GM21526 (cell line): ENCODE measurements at regions not wholly inside any gene's neighbourhood (a gene's known extent, or its start where the extent isn't known, plus 50 kb on each side); places are given as distances from the start of the nearest gene placed in this dataset.
"Not testable (repeated sequence)": the region's sequence is repeated elsewhere in the genome, so short reads cannot be mapped to it uniquely, and the experiment has no call there.

Source experiments
- ATAC-seq: cut with Tn5 transposase; IDR thresholded peaks from one replicate; pipeline ENCODE4 v1.9.1; 2021; ENCODE audit warnings: moderate library complexity; ENCODE audit not compliant: unreplicated experiment, low FRiP score

DNA sequence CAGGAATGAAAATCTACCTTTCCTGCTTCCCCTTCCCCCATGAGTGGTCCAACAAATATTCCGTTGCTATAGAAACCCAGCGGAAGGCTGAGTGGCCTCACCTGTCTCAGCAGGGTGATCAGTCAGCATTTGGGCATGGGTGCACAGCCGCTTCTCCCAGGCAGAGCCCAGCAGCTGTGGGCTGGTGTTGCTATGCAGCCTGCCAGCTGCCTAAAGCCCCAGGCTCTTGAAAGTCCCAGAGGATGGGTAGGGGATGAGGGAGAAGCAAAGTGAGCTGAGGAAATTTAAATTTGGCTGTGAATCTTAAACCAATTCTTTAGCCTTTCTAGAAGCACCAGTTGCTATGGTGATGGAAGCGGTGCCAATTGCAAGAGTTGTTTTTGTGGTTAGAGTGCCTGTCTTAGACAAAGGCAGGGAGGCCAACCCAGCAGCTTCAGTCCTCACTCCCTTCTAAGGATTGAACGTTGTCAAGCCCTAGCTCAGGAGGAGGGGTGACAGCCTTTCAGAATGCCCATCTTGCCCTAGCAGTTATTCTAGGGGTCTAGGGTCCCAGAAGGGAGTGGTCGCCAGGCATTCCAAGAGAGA is 151.5 kb upstream of the PITX1 start:
- ATAC-seq: no peak

DNA sequence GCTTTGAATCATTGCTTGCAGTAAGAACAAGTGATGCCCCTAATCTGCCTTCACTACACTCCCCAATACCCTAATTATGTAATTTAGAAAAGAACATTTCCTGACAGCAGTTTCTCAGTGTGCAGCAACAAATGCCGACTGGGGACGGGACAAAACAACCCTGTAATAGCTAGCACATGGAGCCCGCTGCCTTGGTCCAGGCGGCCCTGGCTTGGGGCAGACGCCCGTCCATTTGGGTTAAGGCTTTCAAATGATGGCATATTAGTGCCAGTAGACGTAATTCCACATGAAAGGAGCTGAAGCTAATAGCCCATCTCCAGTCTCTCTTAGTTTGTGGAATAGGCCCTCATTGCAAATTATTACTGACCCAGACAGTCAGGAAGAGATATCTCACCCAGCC is 150.6 kb upstream of the PITX1 start:
- ATAC-seq: no peak

DNA sequence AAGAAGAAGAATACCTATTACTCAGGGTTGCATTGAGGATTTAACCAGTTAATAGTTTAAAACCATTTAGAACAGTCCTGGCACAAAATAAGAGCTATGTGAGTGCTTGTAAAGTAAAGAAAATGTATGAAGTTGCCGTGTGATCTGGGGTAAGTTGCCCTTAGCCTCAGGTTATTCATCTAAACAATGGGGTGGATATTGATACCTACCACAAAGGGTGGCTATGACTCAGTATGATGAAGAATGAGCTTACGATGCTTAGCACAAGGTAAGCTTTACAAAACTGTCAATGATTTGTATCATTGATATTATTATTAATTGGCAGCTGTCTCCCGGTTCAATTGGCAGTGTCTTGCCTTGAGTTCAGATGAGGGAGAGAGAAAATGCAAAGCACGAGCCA is 149.4 kb upstream of the PITX1 start:
- no peak for ATAC-seq

DNA sequence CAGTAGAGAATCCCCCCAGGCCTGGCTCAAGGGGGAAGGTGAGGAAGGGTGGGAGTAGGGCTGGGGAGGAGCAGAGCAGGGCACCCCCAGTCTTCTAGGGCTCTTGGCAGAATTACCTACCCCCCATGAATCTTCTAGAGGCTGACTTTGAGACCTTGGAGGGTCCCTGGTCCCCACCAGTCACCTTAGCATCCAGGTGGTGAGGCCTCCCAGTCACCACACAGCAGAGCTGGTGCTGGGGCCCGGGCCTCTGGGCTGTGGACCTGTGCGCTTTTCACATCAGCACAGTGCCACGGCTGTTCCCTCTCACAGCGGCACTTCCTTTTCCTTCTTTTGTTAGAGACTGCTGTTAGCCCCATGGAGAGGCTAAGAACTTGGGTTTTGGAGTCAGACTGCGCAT is 148.6 kb upstream of the PITX1 start:
- no peak for ATAC-seq

DNA sequence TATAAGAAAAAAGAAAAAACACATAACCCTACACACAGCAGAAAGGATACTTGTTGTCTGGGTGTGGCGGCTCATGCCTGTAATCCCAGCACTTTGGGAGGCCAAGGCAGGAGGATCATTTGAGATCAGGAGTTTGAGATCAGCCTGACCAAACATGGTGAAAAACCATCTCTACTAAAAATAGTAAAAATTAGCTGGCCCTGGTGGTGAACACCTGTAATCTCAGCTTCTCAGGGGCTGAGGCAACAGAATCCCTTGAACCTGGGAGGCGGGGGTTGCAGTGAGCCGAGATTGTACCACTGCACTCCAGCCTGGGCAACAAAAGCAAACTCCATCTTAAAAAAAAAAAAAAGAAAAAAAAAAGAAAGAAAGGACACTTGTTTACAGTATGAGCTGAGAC is 147.6 kb upstream of the PITX1 start:
- ATAC-seq: no peak

DNA sequence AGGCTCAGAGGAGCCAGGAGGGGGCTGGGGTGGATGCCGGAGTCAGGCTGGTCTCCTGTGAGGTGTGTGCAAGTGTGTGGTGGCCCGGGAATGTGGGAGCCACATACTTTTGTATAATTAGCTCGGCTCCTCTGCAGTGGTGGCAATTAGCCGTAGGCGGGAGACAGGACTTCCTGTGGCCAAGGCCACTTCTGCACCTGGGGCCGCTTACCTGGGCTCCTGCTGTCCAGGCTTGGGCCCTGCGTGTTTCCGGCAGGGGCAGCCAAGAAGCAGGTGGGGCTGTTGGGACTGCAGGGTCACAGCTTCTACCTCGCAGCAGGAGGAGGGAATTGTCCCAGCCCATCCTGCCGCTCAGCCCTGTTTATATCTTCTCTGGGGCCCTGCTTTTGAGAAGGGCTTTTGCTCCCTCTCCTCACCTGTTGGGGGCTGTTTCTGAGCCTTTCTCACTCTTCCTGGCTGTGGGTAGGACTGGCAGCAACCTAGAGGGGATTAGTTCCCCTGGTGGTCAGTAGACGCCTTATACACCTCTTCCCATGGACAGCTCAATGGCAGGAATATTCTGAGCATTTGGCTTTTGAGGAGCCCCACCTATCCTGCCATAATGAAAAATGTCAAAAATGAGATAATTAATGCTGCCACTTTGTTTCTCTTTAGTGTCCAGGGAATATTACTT is 145.4 kb upstream of the PITX1 start:
- no peak for ATAC-seq

DNA sequence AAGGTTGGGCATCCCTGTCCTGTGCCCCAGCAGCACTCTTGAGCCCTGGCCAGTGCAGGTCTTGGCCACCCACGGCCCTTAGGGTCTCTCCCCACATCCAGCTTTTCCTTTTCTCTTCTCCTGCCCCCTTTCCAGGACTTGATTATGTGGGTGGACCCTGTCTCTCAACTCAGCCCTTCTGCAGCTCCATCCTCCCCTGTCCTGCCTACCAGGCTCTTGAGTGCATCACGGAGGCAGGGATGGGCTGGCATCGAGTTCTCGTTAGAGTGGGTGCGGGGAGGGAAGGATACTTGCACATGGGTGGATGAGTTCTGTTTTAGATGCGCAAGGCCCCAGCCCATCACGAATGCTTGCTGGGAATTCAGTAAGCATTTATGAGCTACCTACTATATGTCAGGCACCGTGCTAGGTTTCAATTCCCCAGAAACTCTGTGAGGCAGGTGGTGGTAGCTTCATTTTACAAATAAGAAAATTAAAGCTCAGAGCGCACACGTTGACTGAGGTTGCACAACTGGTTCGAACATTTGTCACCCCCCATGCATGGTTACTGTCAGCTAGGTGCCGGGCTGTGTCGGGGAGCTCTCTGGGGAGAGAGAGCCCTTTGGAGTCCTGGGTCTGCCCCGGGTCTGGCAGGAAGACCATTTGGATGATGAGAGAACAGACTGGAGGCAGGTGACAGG is 144.6 kb upstream of the PITX1 start:
- ATAC-seq: no peak

DNA sequence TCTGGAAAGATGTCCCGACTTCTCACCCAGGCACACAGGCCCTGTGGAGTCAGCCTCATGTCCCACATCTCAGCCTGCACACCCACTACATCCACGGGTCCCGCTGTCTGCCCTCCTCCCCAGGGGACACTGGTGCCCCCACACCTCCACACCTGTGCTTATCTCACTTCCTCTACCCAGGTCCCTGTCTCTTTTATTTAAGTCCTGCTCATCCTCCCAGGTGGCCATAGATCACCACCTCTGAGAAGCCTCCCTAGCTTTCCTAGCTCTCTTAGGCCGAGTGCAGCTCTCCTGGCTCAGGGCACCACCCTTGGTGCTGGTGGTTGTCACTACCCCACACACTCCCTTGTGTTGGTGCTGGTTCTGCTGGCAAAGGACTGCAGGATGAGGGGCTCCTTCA is 143.6 kb upstream of the PITX1 start:
- ATAC-seq: no peak

DNA sequence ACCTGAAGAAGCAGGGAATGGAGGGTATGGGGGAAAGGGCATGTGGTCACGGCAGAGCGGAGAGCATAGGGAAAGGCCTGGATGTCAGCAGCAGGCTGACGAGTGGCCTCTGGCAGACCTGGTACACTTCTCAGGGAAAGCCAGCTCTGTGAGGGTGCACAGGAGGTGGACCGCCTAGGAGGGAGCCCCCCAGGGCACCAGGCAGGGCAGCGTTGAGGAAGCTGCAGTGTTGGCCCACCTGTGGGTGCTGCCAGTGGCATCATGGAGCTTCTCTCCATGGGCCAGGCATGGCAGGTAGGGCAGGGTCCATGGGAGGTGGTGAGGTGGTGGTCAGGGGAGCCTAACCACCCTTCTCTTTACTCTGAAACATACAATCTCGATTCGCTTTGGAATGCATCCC is 143.0 kb upstream of the PITX1 start:
- ATAC-seq: no peak

DNA sequence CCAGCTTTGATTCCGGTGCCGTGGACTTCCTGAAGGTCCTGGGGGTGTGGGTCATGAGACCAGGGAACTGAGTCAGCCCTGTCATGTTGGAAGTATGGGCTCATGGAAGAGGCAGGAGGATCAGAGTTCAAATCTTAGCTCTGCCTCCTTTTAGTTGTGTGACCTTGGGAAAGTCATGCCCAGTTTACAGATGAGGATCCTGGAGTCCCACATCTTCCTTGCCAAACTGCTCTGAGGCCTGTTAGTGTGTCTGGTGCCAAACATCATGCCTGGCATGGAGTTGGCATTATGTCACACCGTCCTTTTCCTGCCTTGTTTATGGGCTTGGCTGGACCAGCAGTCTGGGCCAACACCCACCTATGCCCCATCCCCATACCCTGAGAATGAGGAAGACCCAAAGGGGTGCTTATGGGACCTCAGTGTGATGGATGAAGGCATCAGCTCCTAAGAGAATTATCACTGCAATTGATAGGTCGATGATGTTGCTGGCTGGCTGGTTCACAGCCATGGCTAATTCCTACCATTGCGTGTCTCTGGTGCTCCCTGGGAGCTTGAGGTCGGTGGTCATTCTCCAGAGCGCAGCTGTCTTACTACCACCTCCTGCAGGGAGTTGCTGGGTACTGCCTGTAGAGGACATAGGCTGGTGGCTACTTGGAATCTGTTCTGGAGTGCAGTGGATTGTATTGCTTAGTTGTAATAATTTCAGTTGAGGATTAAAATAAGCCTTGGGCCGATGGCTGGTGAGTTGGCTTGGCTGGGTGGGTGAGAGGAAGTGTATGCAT is 140.5 kb upstream of the PITX1 start:
- no peak for ATAC-seq

DNA sequence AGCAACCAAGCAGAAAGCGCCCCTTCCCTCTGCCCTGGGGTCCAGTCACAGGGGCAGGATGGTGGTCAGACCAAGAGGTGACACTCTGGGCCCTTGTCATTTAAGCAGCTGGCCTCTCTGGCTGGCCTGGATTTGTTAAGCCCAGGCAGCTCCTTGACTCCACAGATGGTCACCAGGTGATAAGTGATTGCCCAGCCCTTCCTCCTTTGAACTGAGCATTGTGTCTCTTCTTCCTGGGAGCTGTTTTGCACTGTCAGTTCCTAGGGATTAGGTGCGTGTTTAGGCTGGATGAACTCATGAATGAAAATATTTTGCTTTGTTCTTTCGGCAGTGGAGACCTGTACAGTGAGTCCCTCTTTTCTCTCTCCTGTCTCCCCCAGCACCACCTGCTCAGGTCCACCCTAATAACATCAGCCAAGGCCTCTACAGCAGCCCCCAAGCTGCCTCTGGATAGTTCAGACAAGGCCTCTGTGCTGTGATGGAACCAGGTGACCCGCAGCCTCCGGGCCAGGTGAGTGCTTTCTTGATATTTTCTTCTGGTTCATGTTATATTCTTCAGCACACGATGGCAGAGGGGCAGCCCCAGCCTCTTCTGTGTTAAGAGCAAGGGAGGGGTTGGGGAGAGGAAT is 139.7 kb upstream of the PITX1 start:
- no peak for ATAC-seq

DNA sequence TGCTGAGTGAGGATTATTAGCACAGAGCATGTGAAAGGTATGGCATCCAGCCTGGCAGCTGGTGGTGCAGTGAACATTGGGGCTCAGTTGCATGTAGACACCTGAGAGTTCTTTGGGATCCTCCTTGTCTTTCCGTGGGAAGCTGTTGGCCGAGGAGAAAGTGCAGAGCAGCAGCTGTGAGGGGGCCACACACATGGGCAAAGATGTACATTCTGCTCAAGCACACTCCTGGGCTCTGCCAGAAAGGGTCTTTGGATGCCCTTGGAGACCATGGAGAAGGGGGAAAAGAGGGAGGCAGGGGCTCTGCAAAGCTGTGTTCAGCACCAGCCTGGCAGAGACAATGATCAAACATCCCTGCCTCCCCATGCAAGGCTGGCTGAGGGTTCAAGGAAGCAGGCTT is 138.7 kb upstream of the PITX1 start:
- ATAC-seq: no peak

DNA sequence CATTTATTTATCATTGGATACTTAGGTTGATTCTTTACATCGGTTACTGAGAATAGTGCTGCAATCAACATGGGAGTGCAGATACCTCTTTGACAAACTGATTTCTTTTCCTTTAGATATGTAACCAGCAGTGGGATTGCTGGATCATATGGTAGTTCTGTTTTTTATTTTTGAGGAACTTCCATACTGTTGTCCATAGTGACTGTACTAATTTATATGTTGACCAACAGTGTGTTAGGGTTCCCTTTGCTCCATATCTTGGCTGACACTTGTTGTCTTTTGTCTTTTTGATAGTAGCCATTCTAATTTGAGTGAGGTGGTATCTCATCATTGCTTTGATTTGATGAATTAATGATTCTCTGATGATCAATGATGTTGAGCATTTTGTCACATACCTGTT is 137.3 kb upstream of the PITX1 start:
- no peak for ATAC-seq

DNA sequence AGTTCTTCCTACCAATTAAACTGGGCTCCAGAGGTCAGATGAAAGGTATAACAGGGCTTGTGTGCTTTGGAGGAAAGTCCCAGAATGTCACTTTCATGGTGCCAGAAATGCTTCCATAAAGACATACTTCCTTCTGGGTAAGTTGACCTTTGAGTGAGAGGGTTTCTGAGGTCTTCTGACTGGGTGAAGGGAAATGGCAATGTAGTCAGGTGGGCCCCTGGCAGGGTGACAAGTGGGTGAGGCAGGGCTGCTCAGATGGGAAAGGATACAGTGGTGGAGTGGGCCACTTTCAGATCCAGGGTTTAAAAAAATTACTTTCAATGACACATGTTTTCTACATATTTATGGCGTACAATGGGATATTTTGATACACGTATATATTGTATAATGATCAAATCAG is 136.5 kb upstream of the PITX1 start:
- no peak for ATAC-seq

DNA sequence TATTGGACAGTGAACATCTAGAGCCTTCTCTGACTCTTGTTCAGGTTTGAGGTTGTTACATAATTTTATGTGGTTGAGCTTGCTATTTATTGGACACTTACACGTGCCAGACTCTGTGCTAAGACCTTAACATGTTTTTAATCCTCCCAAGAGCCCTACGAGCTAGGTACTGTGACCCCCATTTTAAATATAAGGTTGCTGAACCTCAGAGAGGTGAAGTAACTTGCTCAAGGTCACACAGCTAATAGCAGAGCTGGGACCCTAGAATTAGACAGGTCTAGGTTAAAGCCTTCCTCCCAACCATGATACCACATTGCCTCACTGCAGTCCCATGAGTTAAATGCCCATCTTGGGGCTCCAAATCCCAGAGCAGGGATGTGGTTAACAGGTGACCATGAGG is 135.7 kb upstream of the PITX1 start:
- ATAC-seq: no peak

DNA sequence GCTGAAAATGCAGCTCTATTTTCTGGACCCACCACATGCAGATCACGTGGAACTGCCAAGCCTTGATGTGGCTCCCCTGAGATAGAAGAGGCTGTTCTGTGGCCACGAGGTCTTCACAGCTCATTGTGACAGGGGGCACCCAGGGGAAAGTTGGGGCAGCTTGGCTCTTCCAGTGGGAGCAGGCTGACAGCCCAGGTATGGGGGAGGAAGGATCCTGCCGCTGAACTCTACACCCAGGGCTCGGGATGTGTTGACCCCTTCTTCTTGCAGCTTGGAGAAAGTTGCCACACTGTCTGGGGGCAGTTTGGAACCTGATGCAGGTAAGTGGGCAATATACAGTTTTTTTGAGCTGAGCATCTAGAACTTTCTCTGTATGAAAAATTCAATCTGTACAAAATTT is 133.6 kb upstream of the PITX1 start:
- no peak for ATAC-seq

DNA sequence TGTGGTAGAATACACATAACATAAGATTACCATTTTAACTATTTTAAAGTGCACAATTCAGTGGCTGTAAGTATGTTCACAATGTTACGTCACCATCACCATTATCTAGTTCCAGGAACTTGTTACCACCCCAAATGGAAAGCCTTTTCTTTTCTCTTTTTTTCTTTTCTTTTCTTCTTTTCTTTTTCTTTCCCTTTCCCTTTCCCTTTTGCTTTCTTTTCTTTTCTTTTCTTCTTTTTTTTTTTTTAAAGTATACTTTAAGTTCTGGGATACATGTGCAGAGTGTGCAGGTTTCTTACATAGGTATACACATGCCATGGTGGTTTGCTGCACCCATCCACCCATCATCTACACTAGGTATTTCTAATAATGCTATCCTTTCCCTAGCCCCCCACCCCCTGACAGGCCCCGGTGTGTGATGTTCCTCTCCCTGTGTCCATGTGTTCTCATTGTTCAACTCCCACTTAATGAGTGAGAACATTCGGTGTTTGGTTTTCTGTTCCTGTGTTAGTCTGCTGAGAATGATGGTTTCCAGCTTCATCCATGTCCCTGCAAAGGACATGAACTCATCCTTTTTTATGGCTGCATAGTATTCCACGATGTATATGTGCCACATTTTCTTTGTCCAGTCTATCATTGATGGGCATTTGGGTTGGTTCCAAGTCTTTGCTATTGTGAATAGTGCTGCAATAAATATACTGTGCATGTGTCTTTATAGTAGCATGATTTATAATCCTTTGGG is 131.0 kb upstream of the PITX1 start:
- not testable (repeated sequence) for ATAC-seq

DNA sequence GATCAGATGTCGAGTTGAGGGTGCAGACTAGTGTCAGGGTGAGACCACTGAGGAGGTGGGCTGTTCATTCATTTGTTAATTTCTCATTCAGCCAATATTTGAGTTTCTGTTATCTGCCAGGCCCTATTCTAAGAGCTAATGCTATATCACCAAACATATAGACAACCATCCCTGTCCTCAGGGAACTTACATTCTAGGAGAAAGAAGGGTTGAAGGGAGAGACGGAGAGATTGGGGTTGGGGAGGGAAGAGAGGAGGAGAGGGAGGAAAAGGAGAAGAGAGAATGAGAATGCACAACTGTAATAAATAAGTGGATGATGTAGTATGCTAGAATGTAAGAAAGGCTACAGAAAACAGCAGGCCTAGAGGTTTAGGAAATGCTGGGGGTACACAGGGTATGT is 129.9 kb upstream of the PITX1 start:
- no peak for ATAC-seq

DNA sequence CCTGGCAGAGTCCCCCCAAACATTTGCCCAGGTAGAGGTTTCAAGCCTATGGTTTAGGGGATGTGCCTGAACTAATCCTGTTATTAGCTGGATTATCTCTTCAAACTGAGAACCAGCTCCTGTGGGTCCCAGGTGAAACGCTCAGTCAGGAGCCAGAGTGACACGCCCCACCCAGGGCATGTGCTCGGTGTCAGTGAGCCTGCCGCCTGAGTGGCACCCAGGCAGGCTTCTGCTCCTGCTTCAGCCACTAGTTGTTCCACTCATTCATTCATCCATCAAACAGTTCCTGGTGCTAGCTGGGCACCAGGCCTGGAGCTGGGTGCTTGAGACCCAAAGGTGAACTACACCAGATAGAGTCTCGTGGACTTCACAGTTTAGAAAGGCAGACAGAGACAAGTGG is 129.4 kb upstream of the PITX1 start:
- no peak for ATAC-seq

DNA sequence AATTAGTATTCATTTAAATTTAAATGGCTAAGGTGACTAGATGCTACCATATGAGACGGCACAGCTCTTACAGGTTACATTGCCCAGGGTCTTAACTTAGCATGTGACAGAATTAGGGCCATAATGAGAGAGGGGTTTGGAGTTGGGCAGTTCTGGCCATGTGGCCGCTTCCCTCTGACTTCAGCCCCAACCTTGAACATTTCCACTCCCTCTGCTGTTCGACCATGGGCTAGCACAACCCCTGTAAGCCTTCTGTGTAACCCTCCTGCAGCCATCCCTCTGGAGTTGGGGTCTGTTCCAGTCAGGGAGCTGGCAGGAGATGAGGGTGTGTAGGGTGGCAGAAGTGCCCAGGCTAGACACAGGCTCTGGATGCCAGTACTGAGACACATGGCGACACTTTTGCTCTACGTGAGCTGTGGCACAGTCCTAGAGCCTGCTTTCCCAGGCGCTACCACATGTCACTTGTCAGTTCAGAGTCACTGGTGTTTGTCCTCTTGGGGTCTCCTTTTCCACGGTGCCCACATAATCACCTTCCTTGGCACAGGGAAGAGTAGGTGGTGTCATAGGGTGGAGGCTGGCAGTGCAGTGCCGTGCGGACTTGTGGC is 128.7 kb upstream of the PITX1 start:
- ATAC-seq: no peak
